CD4-positive, alpha-beta T cell treated with Interleukin-15 for 4 hours (primary cell): ENCODE measurements at regions not wholly inside any gene's neighbourhood (a gene's known extent, or its start where the extent isn't known, plus 50 kb on each side); places are given as distances from the start of the nearest gene placed in this dataset.

Source experiments
- DNase-seq: peaks from one replicate; pipeline ENCODE4 v3.0.0-alpha.2; 2020; ENCODE audit warnings: low spot score

GRCh38 chr2:173822889-173823542, 142.2 kb downstream of the SP3 start:
- DNase-seq = no peak

GRCh38 chr2:173823543-173823939, 141.6 kb downstream of the SP3 start:
- DNase-seq = no peak

GRCh38 chr2:173828189-173829142, 136.7 kb downstream of the SP3 start:
- DNase-seq = no peak

- no peak for DNase-seq
Observed at GRCh38 chr2:173829727-173830126, 135.4 kb downstream of the SP3 start.

- DNase-seq = no peak
Observed at GRCh38 chr2:173830170-173830569, 135.0 kb downstream of the SP3 start.

- no peak for DNase-seq
Observed at GRCh38 chr2:173831312-173832229, 133.6 kb downstream of the SP3 start.

- no peak for DNase-seq
Observed at GRCh38 chr2:173834141-173834540, 131.0 kb downstream of the SP3 start.

GRCh38 chr2:173835726-173836125, 129.4 kb downstream of the SP3 start:
- no peak for DNase-seq

- DNase-seq = no peak
Observed at GRCh38 chr2:173841110-173841509, 124.1 kb downstream of the SP3 start.

GRCh38 chr2:173843526-173843925, 121.6 kb downstream of the SP3 start:
- DNase-seq = no peak

- DNase-seq = no peak
Observed at GRCh38 chr2:173851141-173851641, 114.0 kb downstream of the SP3 start.

- no peak for DNase-seq
Observed at GRCh38 chr2:173854141-173854540, 111.0 kb downstream of the SP3 start.

- no peak for DNase-seq
Observed at GRCh38 chr2:173854840-173855239, 110.3 kb downstream of the SP3 start.

GRCh38 chr2:173855661-173856060, 109.5 kb downstream of the SP3 start:
- no peak for DNase-seq
